GM18520 (cell line): ENCODE measurements at regions not wholly inside any gene's neighbourhood (a gene's known extent, or its start where the extent isn't known, plus 50 kb on each side); places are given as distances from the start of the nearest gene placed in this dataset.
"Not testable (repeated sequence)": the region's sequence is repeated elsewhere in the genome, so short reads cannot be mapped to it uniquely, and the experiment has no call there.

Experiments
- ATAC-seq: cut with Tn5 transposase; IDR thresholded peaks from one replicate; pipeline ENCODE4 v1.9.1; 2021; ENCODE audit not compliant: unreplicated experiment

DNA sequence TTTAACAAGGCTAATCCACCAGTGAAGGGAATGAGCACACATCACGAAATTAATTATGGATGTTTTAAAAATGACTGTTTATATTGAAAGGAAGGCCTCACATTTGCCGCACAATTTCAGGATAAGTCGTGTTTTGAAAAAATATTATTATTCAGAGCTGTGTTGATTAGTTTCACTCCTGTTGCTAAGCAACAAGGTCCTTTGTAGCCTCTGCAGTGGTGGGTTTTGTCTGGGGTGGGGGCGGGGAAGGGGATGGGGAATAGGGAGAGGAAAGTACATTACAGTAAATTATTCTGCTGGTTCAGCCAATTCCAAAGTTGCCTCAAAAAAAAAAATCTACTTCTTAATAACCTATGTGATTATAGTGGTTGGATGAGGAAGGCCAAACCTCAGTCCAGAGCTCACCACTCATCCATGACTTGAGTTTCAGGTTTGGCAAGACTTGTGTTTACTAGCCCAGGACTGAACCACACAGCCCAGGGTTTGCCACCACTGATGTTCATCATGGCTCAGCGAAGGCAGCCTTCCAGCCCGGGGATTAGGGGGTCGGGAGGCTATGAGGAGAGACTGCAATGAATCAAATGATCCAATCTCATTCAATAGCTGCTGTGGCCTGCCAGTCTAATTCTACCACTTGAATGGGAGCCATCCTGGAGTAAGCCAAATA is 162.5 kb upstream of the ATP6AP2 start:
- ATAC-seq: no peak

DNA sequence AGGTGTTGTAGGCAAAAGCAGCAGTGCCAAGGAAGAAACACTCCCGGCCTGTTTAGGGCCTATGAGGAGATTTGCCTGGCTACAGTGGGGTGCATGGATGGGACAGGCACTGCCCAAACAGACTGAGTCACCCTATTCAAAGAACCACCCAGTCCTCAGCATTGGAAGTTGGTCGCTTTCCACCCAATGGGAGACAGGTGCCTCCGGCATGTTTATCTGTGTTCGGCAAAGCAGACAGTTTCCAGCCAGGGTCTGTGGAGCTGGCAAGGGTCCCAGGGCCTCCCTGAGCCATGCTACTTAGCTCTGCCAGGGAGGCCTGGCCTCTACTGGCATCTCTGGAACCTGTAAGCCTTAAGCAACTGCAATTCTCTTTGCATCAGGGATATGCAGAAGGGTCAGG is 165.1 kb upstream of the ATP6AP2 start:
- ATAC-seq: no peak

GRCh38 chrX:40414335-40414734 is 166.4 kb upstream of the ATP6AP2 start:
- ATAC-seq: no peak

DNA sequence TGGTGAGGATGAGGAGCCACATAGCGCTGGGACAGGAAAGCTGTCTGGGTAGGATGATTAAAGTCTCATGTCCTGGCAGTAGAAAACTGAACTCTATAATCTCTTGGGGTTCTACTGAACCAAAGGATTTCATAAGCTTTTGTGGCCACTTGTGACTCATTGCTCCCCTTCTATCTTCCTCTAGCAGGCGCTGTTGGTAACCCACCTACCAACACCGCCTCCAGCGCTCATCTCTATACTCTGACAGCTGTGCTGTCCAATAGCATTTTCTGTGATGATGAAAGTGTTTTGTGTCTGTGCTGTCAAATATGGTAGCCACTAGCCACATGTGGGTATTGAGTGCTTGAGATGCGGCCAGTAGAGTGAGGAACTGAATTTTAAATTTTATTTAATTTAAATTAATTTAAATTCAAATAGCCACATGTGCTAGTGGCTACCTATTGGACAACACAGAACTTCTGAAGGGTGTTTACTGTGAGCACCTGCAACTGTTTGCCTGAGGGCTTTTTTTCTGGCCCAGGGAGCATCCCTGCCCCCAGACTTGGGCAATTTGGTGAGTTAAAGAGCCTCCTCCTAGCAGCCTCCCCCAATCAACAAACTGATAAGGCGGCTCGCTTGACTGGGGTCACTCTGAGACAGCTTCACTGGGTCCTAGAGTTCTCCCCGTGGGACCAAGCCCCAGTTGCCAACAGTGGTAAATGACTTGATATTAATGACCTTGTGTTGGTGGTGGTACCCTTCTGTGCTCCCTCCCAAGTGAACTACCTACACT is 169.2 kb upstream of the ATP6AP2 start:
- ATAC-seq: no peak

DNA sequence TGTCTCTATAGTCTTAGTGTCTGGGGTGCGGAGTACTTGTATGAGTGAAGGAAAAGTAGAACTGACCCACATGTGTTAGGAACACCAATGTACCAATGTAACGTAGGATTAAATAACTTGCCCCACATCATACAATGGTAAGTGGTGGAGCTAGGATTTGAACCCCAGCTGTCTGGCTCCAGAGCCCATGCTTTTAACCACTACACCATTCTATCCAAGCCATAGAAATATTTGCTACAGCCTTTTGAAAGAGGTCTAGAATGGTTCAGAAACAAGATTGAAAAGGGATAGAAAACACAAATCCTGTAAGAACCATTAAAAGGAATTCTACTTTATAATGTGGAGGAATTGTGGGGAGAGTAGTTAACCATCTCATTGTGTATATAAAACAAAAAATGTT is 169.9 kb upstream of the ATP6AP2 start:
- ATAC-seq: no peak

- no peak for ATAC-seq
Observed at GRCh38 chrX:40406330-40406859, 174.4 kb upstream of the ATP6AP2 start.

DNA sequence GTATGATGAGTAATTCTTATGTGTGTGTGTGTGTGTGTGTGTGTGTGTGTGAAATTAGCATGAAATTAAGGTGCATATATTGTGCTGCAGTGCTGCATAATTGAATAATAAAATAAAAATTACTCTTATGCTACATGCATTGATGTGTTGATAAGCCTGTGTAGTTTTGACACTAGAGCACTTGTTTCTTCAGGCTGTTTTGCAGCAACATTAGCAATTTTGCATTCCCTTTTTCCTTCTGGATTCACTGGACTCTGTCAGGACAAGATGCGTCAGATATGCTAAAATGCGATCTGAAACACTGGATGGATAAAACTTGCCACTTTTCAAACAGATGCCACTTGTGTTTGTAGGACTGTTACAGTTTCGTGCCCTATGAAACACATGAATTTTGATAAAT is 175.4 kb upstream of the ATP6AP2 start:
- ATAC-seq: no peak

DNA sequence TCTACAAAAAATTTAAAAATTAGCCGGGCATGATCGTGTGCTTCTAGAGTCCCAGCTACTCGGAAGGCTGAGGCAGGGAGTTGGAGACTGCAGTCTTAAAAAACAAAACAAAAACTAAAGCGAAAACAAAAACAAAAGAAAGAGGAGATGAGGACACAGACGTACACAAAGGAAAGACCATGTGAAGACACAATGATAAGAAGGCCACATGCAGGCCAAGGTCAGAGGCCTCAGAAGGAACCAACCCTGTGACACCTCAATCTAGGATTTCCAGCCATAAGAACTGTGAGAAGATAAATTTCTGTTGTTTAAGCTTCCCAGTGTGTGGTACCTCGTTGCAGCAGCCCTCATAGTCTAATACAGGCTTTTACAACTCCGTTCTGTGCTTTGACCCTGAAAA is 177.0 kb upstream of the ATP6AP2 start:
- no peak for ATAC-seq

DNA sequence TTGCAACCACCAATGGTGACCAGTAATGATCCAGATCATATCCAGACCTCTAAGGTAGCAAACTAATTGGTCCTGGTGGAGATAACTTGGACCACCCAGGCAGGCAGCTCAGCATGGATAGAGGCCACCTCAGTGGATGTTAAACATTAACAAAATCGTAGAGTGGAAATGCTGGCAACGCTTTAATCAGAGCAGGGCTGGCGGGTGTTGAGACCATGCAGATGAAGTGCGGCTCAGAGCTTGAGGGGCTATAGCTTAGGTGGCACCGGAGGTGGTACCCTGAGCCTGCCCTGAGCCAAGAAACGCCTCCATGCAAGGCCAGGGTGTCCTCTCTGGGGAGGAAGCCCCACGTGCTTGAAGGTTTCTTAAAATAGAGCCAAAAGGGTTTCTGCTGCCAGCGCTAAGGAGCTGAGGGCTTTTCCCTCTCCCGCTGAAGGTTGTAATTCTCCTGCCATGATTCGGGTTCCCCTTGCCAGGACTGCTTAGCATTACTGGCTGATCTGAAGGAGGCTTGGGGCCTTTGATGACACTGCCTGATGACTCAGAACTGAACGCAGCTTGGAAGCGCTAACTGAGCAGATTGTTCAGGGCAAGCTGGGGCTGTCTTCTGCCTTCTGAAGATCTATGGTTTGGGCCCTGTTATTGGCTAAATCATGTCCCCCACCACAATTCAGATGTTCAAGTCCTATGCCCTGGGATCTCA is 177.8 kb upstream of the ATP6AP2 start:
- no peak for ATAC-seq

GRCh38 chrX:40395102-40395501 is 185.7 kb upstream of the ATP6AP2 start:
- no peak for ATAC-seq

DNA sequence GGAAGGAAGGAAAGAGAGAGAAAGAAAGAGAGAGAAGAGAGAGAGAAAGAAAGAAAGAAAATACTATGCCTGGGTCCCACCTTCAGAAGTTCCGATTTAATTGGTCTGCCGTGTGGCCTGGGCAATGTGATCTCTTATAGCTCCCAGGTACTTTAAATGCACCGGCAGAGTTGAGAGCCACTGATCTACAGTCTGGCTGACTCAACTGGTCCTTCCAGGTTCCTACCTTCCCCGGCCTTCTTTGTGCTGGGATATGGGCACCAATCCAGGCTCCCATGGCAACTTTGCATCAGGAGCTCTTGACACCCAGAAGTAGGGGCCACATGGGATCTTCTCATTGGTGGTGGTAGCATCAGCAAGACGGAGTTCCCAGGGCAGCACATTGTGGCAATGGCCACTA is 186.5 kb upstream of the ATP6AP2 start:
- ATAC-seq: no peak

DNA sequence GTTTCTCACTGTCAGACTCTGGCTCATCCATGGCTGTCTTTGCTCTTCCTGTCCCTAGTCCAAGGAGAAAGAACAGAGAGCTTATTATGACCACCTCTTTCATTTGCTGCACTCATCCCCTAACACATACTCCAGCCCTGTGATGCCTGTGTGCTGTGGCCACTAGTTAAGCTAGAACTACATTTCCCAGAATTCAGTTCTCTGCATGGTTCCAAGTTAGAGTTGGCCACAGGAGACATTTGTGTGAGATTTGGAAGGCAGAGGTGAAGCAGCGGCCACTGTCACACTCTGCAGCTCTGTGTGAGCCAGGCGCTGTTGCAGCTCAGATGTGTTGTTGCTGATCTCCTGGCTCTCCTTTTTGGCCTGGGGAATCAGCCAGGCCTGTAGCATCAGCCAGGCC is 188.2 kb upstream of the ATP6AP2 start:
- ATAC-seq: no peak

- no peak for ATAC-seq
Observed at GRCh38 chrX:40391662-40392061, 189.1 kb upstream of the ATP6AP2 start.

- no peak for ATAC-seq
Observed at GRCh38 chrX:40389555-40389954, 191.2 kb upstream of the ATP6AP2 start.

- no peak for ATAC-seq
Observed at GRCh38 chrX:40388441-40388840, 192.3 kb upstream of the ATP6AP2 start.

DNA sequence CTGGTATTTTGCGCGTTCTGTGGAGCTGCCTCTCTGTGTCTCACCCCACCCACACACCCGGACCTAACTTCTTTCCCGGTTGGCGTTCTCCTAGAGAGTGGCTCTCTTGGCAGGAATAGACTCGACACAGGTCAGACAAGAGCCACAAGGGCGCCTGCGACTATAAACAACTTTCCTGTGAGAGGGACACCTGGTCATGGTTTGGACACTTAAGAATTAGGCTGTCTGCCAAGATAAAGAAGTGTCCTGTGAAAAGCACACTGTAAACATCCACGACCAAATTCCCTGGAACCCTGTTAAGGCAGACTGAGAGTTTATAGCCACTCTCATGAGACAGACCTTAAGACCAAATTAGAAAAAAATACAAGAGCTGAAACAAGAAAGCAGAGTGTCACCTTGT is 192.9 kb upstream of the ATP6AP2 start:
- ATAC-seq: not testable (repeated sequence)

DNA sequence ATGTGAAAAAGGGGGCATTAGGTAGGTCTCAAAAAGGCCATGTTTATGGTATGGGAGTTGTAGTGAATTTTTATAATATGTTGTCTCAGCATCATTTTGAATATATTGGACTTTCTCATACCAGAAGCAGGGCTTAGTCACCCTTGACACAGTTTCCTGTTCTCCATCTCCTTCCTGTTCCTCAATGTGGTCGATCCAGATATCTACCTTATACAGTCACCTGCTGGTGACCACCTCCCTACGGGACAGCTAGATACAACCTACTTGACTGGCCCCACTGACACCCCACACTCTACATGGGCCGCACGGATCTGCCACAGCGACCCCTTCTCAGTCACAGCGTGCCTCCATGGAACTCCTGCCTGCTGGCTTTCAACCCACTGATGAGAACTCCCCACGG is 193.5 kb upstream of the ATP6AP2 start:
- ATAC-seq: not testable (repeated sequence)

DNA sequence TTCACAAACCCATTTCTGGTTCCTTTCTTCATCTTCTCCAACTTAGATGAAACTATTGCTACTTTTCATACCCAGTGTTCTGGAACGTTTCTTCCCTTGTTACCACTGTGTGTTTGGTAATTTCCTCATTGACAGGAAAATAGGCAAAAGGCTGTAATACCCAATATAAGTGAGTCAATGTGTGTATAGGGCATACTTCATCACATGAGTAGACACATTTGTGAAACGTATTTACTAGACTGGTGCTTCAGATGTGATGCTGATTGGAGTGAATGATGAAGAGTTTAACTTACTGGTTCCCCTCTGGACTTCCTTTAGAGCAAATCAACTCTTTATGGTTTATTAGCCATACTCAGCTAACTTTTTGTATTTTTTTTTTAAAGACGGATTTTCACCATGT is 195.1 kb upstream of the ATP6AP2 start:
- no peak for ATAC-seq

- ATAC-seq: no peak
Observed at GRCh38 chrX:40385256-40385655, 195.5 kb upstream of the ATP6AP2 start.

- ATAC-seq: no peak
Observed at GRCh38 chrX:40383969-40384368, 196.8 kb upstream of the ATP6AP2 start.

- no peak for ATAC-seq
Observed at GRCh38 chrX:40383360-40383759, 197.4 kb upstream of the ATP6AP2 start.
